Vagina (tissue), 2 donors: ENCODE measurements at regions not wholly inside any gene's neighbourhood (a gene's known extent, or its start where the extent isn't known, plus 50 kb on each side); places are given as distances from the start of the nearest gene placed in this dataset.

Source experiments
- DNase-seq, 2 donors: peaks; one replicate each; pipeline ENCODE4 v3.0.0-alpha.2; 2017; ENCODE audit errors: extremely low spot score in 2 of 2
- H3K27ac ChIP-seq: fragments of 200-600 bp; sonication (generic); one replicate; pipeline ENCODE4 v1.5.1; 2019
- H3K27me3 ChIP-seq: fragments of 200-600 bp; sonication (generic); one replicate; pipeline ENCODE4 v1.5.1; 2019
- H3K36me3 ChIP-seq, 2 donors: fragments of 200-600 bp; sonication (generic); one replicate each; pipeline ENCODE4 v1.5.1; 2017 to 2019
- H3K4me1 ChIP-seq: fragments of 200-600 bp; sonication (generic); one replicate; pipeline ENCODE4 v1.5.1; 2019
- H3K4me3 ChIP-seq, 2 donors: fragments of 200-600 bp; sonication (generic); 1 replicate in 1 of 2; 2 replicates in 1 of 2; pipeline ENCODE4 v1.5.1; 2016 to 2019
- H3K9me3 ChIP-seq: fragments of 200-600 bp; sonication (generic); one replicate; pipeline ENCODE4 v1.5.1; 2019
- POLR2A ChIP-seq, 2 donors: fragments of 450-650 bp; IDR thresholded peaks; one replicate each; pipeline ENCODE4 v1.6.1; 2017; ENCODE audit warnings: antibody characterized with exemption in 2 of 2, mild to moderate bottlenecking in 2 of 2, moderate library complexity in 2 of 2
- POLR2AphosphoS5 ChIP-seq, 2 donors: sonication (generic); formaldehyde crosslinking; IDR thresholded peaks; one replicate each; pipeline ENCODE4 v1.9.0; 2017; ENCODE audit warnings: antibody characterized with exemption in 2 of 2, mild to moderate bottlenecking in 2 of 2, low read depth in 1 of 2; ENCODE audit not compliant: insufficient read depth in 1 of 2
- intact Hi-C: fragments of 100-400 bp; cut with DNase I; formaldehyde crosslinking; loops from one replicate; pipeline ENCODE4 v1.15.1; 2023
- TF ChIP-seq, protein P1 (sequence below), 3 experiments: fragments of 450-650 bp in 2 of 3; fragments of 200-600 bp in 1 of 3; sonication (generic) in 1 of 3; IDR thresholded peaks; one replicate each; pipeline ENCODE4 v1.5.1; 2017 to 2019; ENCODE audit warnings: antibody characterized with exemption in 3 of 3, mild to moderate bottlenecking in 2 of 3, moderate library complexity in 2 of 3

DNA sequence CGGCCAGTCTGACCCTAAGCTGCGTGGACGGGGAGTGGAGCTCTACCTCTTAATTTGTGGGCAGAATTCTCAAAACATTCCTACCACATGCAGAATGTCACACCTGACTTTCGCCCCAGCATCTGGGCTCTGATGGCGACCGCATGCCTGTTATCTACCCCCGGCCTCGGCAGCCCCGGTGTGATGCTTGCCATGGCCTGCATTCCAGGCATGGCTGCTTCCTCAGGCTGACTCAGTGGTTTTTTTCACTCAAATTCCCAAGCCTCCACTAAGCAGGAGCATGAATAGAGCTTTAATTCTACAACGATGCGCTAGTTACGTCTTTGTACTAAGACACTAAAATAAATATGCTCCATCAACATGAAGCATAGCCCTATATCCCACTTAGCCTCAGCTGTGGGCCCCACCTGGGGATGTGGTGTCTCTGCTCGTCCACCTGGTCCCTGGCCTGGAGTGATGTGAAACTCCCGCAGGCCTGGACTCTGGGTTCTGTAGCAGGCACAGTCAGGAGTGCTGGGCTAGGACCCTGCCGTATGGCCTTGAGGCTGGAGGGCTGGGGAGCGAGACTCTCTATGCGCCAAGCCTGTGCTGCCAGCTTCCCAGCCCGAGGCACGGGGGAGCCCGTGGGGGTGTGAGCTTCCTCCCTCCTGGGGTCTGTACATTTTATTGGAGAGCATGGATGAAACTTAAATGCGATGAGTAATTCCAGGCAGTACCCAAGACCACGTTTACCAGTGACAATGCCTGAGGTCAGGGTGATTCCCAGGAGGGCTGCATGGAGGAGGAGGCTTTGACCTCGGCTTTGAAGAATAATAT is 153.2 kb downstream of the CTTN start:
- no peaks in the 10 kb centered on the region for H3K9me3 ChIP-seq
- H3K27me3 ChIP-seq, result no peaks in the 10 kb centered on the region
- no peaks in the 10 kb centered on the region for H3K4me1 ChIP-seq
- no peak overlapping the region for H3K27ac ChIP-seq
- TF ChIP-seq POLR2AphosphoS5 (IDR thresholded peaks at IDR 0.05; ENCODE audit: insufficient read depth in 1 of 2, low read depth in 1 of 2) (no peak), POLR2A (IDR thresholded peaks at IDR 0.05) (no peak)
- TF ChIP-seq, protein P1, sequence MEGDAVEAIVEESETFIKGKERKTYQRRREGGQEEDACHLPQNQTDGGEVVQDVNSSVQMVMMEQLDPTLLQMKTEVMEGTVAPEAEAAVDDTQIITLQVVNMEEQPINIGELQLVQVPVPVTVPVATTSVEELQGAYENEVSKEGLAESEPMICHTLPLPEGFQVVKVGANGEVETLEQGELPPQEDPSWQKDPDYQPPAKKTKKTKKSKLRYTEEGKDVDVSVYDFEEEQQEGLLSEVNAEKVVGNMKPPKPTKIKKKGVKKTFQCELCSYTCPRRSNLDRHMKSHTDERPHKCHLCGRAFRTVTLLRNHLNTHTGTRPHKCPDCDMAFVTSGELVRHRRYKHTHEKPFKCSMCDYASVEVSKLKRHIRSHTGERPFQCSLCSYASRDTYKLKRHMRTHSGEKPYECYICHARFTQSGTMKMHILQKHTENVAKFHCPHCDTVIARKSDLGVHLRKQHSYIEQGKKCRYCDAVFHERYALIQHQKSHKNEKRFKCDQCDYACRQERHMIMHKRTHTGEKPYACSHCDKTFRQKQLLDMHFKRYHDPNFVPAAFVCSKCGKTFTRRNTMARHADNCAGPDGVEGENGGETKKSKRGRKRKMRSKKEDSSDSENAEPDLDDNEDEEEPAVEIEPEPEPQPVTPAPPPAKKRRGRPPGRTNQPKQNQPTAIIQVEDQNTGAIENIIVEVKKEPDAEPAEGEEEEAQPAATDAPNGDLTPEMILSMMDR (IDR thresholded peaks at IDR 0.05), result no peak
- no peaks in the 10 kb centered on the region for H3K36me3 ChIP-seq
- H3K4me3 ChIP-seq, result no peak overlapping the region
- intact Hi-C loops, result no loop called here
- DNase-seq, result no peak

DNA sequence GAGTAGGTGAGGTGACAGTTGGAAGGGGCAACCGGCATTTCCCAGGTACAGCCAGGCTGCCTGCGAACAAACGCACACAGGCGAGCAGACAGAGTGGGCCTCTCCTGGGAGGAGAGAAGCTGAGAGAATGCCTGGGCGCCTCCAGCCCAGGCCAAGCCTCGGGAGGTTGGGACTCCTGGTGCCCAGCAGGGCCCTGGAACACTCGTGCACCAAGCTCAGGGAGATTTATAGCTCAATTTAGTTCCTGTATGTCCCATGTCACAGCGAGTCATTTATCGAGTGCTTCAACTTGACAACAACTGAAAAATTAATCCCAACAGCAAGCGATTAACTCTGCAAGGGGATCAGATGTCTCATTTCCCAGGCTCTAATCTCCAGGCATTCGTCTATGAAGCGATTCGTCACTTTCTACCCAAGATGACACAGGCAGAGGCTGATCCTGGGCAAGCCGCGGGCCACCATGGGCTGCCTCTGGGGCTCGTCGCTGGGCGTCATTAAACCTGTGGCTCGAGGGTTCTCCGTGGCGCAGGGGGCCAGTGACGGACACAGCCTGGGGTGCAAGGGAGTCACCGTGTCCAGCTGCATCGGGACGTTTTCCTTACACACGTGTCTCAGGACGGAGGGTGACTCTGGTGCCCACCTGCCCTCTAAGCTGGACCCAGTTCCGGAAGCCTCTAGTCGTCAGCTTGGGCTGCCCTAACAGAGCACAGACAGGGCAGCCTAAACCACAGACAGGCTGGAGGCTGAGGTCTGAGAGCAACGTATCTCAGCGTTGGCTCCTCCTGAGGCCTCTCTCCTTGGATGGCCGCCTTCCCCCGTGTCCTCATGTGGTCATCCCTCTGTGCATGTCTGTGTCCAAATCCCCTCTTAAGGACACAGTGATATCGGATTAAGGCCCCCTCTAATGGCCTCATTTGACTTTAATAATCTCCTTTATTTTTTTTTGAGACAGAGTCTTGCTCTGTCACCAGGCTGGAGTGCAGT is 154.1 kb downstream of the CTTN start:
- Histone ChIP-seq H3K4me1 (no peaks in the 10 kb centered on the region), H3K27me3 (no peaks in the 10 kb centered on the region), H3K9me3 (no peaks in the 10 kb centered on the region), H3K4me3 (no peak overlapping the region), H3K27ac (no peak overlapping the region), H3K36me3 (no peaks in the 10 kb centered on the region)
- TF ChIP-seq POLR2A (IDR thresholded peaks at IDR 0.05), result no peak
- no peak for TF ChIP-seq POLR2AphosphoS5 (IDR thresholded peaks at IDR 0.05; ENCODE audit: insufficient read depth in 1 of 2, low read depth in 1 of 2)
- TF ChIP-seq, protein P1 (IDR thresholded peaks at IDR 0.05), result no peak
- intact Hi-C loops, result no loop called here
- DNase-seq, result no peak

DNA sequence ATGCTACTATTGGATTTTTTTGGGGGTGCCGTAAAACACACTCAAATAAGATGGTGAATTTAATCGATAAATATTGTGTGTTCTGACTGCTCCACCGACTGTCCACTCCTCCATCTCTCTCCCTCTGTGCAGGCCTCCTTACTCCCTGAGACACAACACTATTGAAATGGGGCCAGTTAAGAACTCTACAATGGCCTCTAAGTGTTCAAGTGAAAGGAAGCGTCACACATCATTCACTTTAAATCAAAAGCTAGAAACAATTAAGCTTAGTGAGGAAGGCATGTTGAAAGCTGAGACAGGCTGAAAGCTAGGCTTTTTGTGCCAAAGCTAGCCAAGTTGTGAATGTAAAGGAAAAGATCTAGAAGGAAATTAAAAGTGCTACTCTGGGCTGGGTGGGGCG is 156.7 kb downstream of the CTTN start:
- intact Hi-C loops, result no loop called here
- no peaks in the 10 kb centered on the region for H3K27me3 ChIP-seq
- no peak overlapping the region for H3K27ac ChIP-seq
- DNase-seq, result no peak
- TF ChIP-seq, protein P1 (IDR thresholded peaks at IDR 0.05), result no peak
- TF ChIP-seq POLR2A (IDR thresholded peaks at IDR 0.05), result no peak
- TF ChIP-seq POLR2AphosphoS5 (IDR thresholded peaks at IDR 0.05; ENCODE audit: insufficient read depth in 1 of 2, low read depth in 1 of 2), result no peak
- H3K4me1 ChIP-seq, result no peaks in the 10 kb centered on the region
- no peaks in the 10 kb centered on the region for H3K9me3 ChIP-seq
- no peak overlapping the region for H3K4me3 ChIP-seq
- H3K36me3 ChIP-seq, result no peaks in the 10 kb centered on the region

DNA sequence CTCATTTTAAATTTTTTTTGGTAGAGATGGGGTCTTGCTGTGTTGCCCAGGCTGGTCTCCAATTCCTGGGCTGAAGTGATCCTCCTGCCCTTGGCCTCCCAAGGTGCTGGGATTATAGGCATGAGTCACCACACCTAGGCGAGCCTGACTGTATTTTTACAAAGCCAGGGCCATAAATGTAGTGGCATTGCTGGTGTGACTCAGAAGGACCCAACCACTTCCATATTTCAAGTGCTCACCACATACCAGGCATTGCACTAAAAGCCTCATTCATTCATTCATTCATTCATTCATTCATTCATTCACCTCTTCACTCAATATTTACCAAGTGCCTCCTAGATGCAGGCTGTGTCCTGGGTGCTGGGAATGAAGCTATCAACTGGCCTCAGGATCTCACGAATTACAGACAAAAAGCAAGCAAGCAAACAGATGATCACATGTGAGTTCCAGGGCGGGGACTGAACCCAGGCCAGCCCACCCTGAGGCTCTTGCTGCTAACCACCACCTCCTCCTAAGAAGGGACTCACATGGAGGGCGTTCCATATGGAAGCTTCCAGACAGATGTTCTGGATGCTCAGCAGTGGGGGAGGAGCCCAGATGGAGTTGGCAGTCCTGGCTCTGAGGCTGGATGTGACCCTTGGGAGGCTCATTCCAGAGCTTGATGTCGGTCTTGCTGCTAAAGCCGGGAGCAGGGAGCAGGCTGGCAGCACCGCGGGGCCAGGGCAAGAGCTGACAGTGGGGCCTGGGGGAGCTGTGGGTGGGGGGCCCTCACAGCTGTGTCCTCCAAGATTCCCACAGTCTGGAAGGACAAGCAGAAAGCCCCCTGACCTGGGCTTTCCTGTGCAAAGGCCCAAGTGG is 158.8 kb downstream of the CTTN start:
- intact Hi-C loops, result no loop called here
- TF ChIP-seq POLR2A (IDR thresholded peaks at IDR 0.05) (no peak), POLR2AphosphoS5 (IDR thresholded peaks at IDR 0.05; ENCODE audit: insufficient read depth in 1 of 2, low read depth in 1 of 2) (no peak)
- TF ChIP-seq, protein P1 (IDR thresholded peaks at IDR 0.05), result no peak

More for the DNA sequence above, 158.8 kb downstream of the CTTN start:
- H3K27ac ChIP-seq, result no peak overlapping the region
- H3K36me3 ChIP-seq, result no peaks in the 10 kb centered on the region
- H3K4me1 ChIP-seq, result no peaks in the 10 kb centered on the region
- no peaks in the 10 kb centered on the region for H3K27me3 ChIP-seq
- no peak for DNase-seq
- H3K9me3 ChIP-seq, result no peaks in the 10 kb centered on the region
- no peak overlapping the region for H3K4me3 ChIP-seq
